NCI-H2107 (cell line): ENCODE measurements at regions not wholly inside any gene's neighbourhood (a gene's known extent, or its start where the extent isn't known, plus 50 kb on each side); places are given as distances from the start of the nearest gene placed in this dataset.
"Not testable (repeated sequence)": the region's sequence is repeated elsewhere in the genome, so short reads cannot be mapped to it uniquely, and the experiment has no call there.

Experiments
- DNase-seq: peaks from one replicate; lab custom pipeline; 2025; lab: John Stamatoyannopoulos, UW

DNA sequence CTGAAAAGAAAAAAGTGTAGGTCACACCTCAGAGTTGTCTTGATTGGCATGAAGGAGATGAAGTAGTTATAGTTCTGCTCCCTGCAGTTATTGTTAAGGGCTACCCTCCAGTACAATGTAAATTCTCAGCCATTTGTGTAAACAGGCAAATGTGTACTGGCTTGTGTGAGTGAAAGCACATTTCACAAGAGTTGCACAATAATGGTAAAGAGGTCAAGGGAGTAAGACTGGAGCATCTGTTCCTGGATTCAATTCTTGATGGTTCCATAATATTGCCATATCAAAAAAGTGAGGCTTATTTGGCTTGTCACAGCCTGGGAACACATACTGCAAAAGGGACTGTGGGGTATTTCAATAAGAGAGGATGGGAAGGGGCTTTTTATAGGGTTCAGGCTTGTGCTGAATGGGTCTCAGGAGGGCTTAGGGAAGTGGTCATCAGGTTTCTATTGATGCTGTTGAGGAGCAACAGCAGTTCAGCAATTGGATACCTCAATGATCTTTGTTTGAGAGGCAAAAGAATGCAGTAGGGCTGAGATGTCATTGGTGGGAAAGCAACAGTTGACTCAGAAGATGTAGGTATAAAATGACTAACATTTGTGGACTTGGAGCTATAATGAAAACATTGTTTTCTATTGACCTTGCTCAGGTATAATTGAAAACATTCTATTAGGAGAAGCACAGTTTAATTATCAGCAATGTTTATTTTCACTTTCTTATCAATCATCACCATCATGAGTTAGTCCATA, 402.6 kb downstream of the BCKDHB start:
- DNase-seq, result no peak

DNA sequence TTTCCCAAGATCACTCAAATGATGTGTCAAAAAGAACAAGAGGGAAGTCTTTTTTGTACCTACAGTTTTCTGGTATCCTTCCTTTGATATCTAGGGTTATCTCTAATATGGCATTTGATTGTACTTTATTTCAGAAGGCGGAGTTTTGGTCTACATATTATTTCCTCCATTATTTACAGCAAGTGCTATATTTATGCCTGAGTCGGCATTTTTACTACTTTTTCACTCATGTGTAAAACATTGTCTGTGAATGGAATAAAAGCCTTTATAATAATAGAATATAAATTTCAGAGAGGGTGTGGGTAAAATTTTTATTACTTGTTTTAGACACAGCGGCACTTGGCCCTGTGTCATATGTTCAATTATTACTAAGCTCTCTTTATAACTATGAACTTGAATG, 398.4 kb downstream of the BCKDHB start:
- DNase-seq, result no peak

DNA sequence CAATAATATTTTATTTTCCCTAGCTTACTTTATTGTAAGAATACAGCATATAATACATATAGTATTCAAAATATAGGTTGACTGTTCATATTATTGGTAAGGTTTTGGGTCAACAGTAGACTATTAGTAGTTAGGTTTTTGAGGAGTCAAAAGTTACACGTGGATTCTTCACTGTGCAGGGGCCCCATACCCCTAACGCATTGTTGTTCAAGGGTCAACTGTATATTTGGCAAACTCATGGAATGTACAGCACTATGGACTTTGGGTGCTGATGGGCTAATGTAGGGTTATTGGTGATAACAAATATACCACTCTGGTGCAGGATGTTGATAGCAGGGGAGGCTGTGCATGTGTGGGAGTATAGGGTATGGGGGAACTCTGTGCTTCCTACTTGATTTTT, 397.2 kb downstream of the BCKDHB start:
- DNase-seq, result no peak

- DNase-seq, result no peak
Observed at GRCh38 chr6:80502871-80503270, 396.4 kb downstream of the BCKDHB start.

DNA sequence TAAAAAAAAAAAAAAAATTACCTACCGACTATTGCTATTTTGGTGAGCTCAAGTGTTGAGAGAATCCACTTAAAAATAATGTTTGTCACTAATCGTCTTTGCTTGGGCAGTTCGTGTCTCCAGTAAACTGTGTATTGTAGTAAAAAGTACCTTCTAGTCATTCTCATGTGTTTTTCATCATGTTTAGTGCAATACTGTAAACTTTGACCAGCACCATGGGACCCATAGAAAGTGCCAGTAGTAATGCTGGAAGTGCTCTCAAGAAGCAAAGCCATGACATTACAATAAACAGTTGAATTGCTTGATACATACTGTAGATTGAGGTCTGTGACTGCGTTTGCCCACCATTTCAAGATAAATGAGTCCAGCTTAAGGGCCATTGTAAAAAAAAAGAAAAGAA, 395.2 kb downstream of the BCKDHB start:
- DNase-seq, result no peak

GRCh38 chr6:80497696-80498486, 391.4 kb downstream of the BCKDHB start:
- not testable (repeated sequence) for DNase-seq

GRCh38 chr6:80489911-80490635, 383.6 kb downstream of the BCKDHB start:
- DNase-seq, result no peak

DNA sequence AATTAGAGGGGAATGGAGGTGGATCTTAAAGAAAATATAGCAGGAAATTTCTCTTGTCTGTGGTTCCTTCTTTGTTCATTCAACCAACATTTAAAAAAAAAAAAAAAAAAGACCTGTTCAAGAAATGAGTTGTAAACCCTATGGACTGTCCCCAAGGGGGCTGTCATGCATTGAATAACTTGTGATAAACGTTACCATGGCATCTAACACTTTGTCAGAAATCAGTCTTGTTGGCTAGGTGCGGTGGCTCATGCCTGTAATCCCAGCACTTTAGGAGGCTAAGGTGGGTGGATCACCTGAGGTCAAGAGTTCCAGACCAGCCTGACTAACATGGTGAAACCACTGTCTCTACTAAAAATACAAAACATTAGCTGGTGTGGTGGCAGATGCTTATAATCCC, 381.7 kb downstream of the BCKDHB start:
- no peak for DNase-seq

DNA sequence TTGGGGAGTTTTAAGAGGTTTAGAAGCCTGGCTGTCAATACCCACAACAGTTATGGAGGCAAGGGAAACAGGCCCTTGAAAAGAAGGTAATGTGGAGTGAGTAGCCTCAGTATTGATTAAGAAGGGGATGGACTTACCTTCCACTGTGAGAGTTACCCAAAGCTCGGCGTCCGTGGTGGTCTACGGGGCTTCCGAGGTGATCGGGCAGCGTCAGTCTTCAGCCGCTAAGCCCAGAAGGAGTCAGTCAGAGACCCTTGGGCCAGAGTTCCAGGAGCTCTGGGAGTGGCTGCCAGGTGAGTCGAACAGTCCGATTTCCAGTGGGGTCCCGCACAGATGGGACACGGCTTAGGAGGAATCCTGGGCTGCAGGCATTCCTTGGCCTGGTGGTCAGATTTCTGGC, 379.0 kb downstream of the BCKDHB start:
- not testable (repeated sequence) for DNase-seq

- DNase-seq, result no peak
Observed at GRCh38 chr6:80482056-80482455, 375.6 kb downstream of the BCKDHB start.

- no peak for DNase-seq
Observed at GRCh38 chr6:80480421-80481157, 374.1 kb downstream of the BCKDHB start.

- no peak for DNase-seq
Observed at GRCh38 chr6:80478030-80478429, 371.6 kb downstream of the BCKDHB start.

GRCh38 chr6:80477591-80477990, 371.1 kb downstream of the BCKDHB start:
- DNase-seq, result no peak

- no peak for DNase-seq
Observed at GRCh38 chr6:80472271-80472670, 365.8 kb downstream of the BCKDHB start.

DNA sequence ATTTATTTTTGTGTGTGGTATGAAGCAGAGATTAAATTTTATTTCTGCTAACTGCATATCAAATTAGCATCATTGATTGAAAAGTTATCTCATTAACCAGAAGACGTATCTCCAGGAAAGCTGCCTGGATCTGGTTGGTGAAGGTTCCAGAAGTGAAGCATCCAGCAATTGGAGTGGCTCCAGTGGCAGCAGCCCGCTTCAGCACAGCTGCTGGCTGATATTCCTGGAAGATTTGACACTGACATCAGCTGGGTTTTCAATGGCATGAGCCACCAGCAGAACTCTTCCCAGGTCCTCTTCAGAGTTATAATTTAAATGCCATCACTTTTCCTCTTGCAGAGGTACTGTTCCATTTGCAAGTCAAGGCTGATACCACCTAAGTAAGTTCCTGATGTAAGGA, 363.5 kb downstream of the BCKDHB start:
- DNase-seq, result no peak

- DNase-seq, result no peak
Observed at GRCh38 chr6:80468398-80468797, 361.9 kb downstream of the BCKDHB start.

DNA sequence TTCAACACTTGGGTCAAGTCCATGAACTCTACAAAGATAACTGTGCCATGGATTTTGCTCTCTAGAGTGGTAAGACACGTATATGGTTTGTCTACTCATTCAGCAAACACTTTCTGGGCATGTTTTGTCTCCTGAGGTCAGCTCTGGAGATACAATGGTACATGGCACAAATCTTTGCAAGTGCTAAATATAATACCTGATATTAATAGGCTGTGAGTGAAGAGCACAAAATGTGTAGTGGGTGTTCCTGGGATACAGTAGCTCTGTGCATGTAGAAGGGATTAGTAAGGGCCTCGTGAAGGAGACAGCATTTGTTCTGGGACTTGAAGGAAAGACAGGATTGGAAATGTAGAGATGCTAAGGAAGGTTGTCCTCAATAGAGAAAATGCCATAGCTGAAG, 360.9 kb downstream of the BCKDHB start:
- no peak for DNase-seq

- DNase-seq, result no peak
Observed at GRCh38 chr6:80466981-80467380, 360.5 kb downstream of the BCKDHB start.

DNA sequence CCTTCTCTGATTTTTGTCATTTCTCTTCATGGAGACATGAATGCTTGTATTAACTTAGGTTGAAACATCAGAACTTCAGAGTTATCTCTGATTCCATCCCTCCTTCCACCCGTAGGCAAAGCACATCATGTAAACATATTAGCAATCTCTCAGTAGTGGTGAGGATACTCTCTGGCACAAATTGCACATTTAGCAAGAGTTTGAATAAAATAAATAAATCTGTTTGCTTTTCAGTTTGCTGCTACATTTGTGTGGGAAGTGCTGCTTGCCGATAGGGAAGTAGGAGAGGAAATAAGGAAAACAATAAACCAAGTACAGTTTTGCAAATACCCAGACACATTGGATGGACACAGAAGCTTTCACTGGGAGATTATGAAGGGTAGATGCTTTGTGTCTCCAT, 359.0 kb downstream of the BCKDHB start:
- DNase-seq, result no peak

GRCh38 chr6:80464901-80465300, 358.4 kb downstream of the BCKDHB start:
- DNase-seq, result no peak

GRCh38 chr6:80463197-80463596, 356.7 kb downstream of the BCKDHB start:
- no peak for DNase-seq

DNA sequence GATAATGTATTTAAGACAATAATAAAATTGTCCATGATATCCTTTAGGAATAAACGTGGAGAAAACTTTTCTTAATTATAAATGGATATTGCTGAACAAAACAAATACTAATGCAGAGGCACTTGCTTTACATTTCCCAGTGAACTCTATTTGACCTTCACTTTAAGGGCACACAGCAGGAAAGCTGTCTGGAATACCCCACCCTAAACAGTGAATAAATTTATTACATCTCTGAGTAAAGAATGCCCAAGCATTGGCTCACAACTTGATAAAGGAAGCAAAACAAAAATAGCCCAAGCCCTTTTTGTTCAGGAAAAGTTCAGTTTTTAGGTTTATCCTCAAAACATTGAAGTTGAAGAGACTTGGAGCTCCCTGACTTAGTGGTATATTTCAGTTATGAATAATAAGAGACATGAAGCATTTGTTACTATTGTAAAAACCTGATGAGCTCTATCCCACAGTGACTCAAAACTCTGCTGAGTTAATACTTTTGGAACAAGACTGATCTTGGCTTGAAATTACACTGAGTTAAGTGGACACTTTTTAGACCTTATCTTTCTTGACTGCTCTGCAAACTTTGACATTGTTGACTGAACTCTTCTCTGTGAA, 353.9 kb downstream of the BCKDHB start:
- no peak for DNase-seq
